Transverse colon (tissue), 4 donors: ENCODE measurements at regions not wholly inside any gene's neighbourhood (a gene's known extent, or its start where the extent isn't known, plus 50 kb on each side); places are given as distances from the start of the nearest gene placed in this dataset.

Source experiments
- CTCF ChIP-seq, 5 experiments: fragments of 200-600 bp in 3 of 5; fragments of 450-650 bp in 2 of 5; sonication (generic) in 3 of 5; IDR thresholded peaks; 1 replicate in 2 of 5; 2 replicates in 3 of 5; pipeline ENCODE4 v1.5.1; 2016 to 2017; ENCODE audit warnings: antibody characterized with exemption in 5 of 5, inconsistent platforms in 3 of 5, mild to moderate bottlenecking in 2 of 5, moderate library complexity in 1 of 5
- POLR2A ChIP-seq: fragments of 450-650 bp; IDR thresholded peaks from one replicate; pipeline ENCODE4 v1.6.1; 2016; ENCODE audit warnings: antibody characterized with exemption, mild to moderate bottlenecking, moderate library complexity
- POLR2AphosphoS5 ChIP-seq, 3 donors: sonication (generic); formaldehyde crosslinking; IDR thresholded peaks; one replicate each; pipeline ENCODE4 v1.6.1; 2016; ENCODE audit warnings: antibody characterized with exemption in 3 of 3

- TF ChIP-seq CTCF (IDR thresholded peaks at IDR 0.05) (no peak), POLR2AphosphoS5 (IDR thresholded peaks at IDR 0.05) (no peak), POLR2A (no peak)
Measured at GRCh38 chr12:126668538-126668937, 1598.4 kb upstream of the TMEM132C start.
